ENCODE measurements at regions not wholly inside any gene's neighbourhood (a gene's known extent, or its start where the extent isn't known, plus 50 kb on each side); places are given as distances from the start of the nearest gene placed in this dataset.

DNA sequence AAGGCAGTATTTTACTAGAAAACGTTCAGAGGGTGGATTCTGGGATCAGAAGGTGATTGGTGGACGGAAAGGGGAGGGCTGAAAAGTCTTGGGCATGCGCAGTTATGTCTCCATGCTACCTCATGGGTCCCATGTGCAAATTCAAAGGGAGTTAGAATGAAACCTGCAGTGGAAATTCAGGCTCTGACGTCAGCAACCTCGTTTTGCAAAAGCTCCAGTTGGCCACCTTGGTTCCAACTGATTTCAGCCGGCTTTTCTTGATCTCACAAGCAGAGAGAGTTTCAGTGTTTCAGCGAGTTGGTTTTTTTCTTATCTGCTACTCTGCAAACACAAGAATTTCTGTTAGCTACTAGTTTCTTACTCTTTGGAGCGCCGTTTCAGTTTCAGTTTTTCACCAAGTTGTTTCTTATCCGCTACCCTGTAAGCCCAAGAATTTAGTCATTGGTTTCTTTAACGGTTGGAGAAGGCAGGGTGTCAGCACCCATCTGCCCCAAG is 69.8 kb upstream of the PGBD5 start:
- no peak for TF ChIP-seq EZH2 (IDR thresholded peaks at IDR 0.05; ENCODE audit: insufficient read depth, low read length)
- TF ChIP-seq, protein P1, sequence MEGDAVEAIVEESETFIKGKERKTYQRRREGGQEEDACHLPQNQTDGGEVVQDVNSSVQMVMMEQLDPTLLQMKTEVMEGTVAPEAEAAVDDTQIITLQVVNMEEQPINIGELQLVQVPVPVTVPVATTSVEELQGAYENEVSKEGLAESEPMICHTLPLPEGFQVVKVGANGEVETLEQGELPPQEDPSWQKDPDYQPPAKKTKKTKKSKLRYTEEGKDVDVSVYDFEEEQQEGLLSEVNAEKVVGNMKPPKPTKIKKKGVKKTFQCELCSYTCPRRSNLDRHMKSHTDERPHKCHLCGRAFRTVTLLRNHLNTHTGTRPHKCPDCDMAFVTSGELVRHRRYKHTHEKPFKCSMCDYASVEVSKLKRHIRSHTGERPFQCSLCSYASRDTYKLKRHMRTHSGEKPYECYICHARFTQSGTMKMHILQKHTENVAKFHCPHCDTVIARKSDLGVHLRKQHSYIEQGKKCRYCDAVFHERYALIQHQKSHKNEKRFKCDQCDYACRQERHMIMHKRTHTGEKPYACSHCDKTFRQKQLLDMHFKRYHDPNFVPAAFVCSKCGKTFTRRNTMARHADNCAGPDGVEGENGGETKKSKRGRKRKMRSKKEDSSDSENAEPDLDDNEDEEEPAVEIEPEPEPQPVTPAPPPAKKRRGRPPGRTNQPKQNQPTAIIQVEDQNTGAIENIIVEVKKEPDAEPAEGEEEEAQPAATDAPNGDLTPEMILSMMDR (IDR thresholded peaks at IDR 0.05; ENCODE audit: insufficient read depth, low read depth, low read length) = no peak
- no peaks in the 10 kb centered on the region for H3K36me3 ChIP-seq (ENCODE audit: insufficient read depth, low read length)
- no peaks in the 10 kb centered on the region for H4K20me1 ChIP-seq (ENCODE audit: insufficient read depth, low read length)
- no peak overlapping the region for H3K27ac ChIP-seq (ENCODE audit: low read depth, low read length)
- H2AFZ ChIP-seq (ENCODE audit: low read depth, low read length) = no peak overlapping the region
- H3K79me2 ChIP-seq (ENCODE audit: insufficient read depth, low read length) = no peaks in the 10 kb centered on the region
- peaks cover 9% of the 10 kb centered on the region for H3K9me3 Mint-ChIP-seq (ENCODE audit: unreplicated experiment)
- H3K27ac Mint-ChIP-seq (ENCODE audit: unreplicated experiment) = no peak overlapping the region
- no peaks in the 10 kb centered on the region for H3K27me3 ChIP-seq (ENCODE audit: insufficient read depth, low read length)
- H3K27me3 Mint-ChIP-seq (ENCODE audit: low read depth, unreplicated experiment) = peaks cover 28% of the 10 kb centered on the region
- no peak overlapping the region for H3K4me3 Mint-ChIP-seq (ENCODE audit: unreplicated experiment)
- no peaks in the 10 kb centered on the region for H3K4me1 ChIP-seq (ENCODE audit: insufficient read depth, low read length)
- DNase-seq (ENCODE audit: low read depth) = no peak
- no peaks in the 10 kb centered on the region for H3K36me3 Mint-ChIP-seq (ENCODE audit: low read depth, unreplicated experiment)
- no peak for FAIRE-seq
- H3K4me1 Mint-ChIP-seq (ENCODE audit: low read depth, unreplicated experiment) = peaks cover 6% of the 10 kb centered on the region
- no peak overlapping the region for H3K9ac ChIP-seq (ENCODE audit: low read length)
- H3K4me3 ChIP-seq (ENCODE audit: insufficient read depth, low read depth, low read length) = no peak overlapping the region
- no peak overlapping the region for H3K4me2 ChIP-seq (ENCODE audit: low read length)
- H3K9me3 ChIP-seq (ENCODE audit: insufficient read depth, low read depth, low read length) = no peaks in the 10 kb centered on the region

- Mint-ChIP-seq H3K27me3 (ENCODE audit: low read depth, unreplicated experiment) (peaks cover 29% of the 10 kb centered on the region), H3K4me3 (ENCODE audit: unreplicated experiment) (no peak overlapping the region), H3K4me1 (ENCODE audit: low read depth, unreplicated experiment) (peaks cover 2% of the 10 kb centered on the region), H3K27ac (ENCODE audit: unreplicated experiment) (no peak overlapping the region), H3K9me3 (ENCODE audit: unreplicated experiment) (peaks cover 4% of the 10 kb centered on the region), H3K36me3 (ENCODE audit: low read depth, unreplicated experiment) (no peaks in the 10 kb centered on the region)
- Histone ChIP-seq H3K4me1 (ENCODE audit: insufficient read depth, low read length) (no peaks in the 10 kb centered on the region), H3K27ac (ENCODE audit: low read depth, low read length) (no peak overlapping the region), H3K9ac (ENCODE audit: low read length) (no peak overlapping the region), H4K20me1 (ENCODE audit: insufficient read depth, low read length) (no peaks in the 10 kb centered on the region), H3K4me3 (ENCODE audit: insufficient read depth, low read depth, low read length) (no peak overlapping the region), H3K9me3 (ENCODE audit: insufficient read depth, low read depth, low read length) (no peaks in the 10 kb centered on the region), H3K79me2 (ENCODE audit: insufficient read depth, low read length) (no peaks in the 10 kb centered on the region), H2AFZ (ENCODE audit: low read depth, low read length) (no peak overlapping the region), H3K27me3 (ENCODE audit: insufficient read depth, low read length) (no peaks in the 10 kb centered on the region), H3K36me3 (ENCODE audit: insufficient read depth, low read length) (no peaks in the 10 kb centered on the region), H3K4me2 (ENCODE audit: low read length) (no peak overlapping the region)
- no peak for DNase-seq (ENCODE audit: low read depth)
- no peak for FAIRE-seq
- TF ChIP-seq EZH2 (IDR thresholded peaks at IDR 0.05; ENCODE audit: insufficient read depth, low read length) = no peak
- TF ChIP-seq, protein P1 (IDR thresholded peaks at IDR 0.05; ENCODE audit: insufficient read depth, low read depth, low read length) = no peak
These were observed 68.9 kb upstream of the PGBD5 start for GRCh38 chr1:230495076-230495475.

DNA sequence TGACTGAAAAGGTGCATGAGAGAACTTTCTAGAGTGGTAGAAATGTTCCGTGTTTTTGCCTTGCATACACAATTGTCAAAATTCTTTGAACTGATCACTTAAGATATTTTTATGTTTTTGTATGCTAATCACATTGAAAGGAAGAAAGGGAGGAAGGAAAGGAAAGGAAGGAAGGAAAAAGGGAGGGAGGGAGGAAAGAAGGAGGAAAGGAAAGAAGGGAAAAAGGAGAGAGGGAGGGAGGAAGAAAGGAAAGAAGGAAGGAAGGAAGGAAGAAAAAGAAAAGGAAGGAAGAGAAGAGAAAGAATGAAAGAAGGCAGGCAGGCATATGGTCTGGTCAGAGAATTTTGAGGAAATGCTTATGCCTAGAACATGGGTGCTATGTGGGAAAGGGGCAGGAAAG is 68.4 kb upstream of the PGBD5 start:
- Histone ChIP-seq H3K79me2 (ENCODE audit: insufficient read depth, low read length) (no peaks in the 10 kb centered on the region), H3K9ac (ENCODE audit: low read length) (no peak overlapping the region), H3K27me3 (ENCODE audit: insufficient read depth, low read length) (no peaks in the 10 kb centered on the region), H3K27ac (ENCODE audit: low read depth, low read length) (no peak overlapping the region), H4K20me1 (ENCODE audit: insufficient read depth, low read length) (no peaks in the 10 kb centered on the region), H3K4me2 (ENCODE audit: low read length) (no peak overlapping the region), H3K9me3 (ENCODE audit: insufficient read depth, low read depth, low read length) (no peaks in the 10 kb centered on the region), H3K36me3 (ENCODE audit: insufficient read depth, low read length) (no peaks in the 10 kb centered on the region), H2AFZ (ENCODE audit: low read depth, low read length) (no peak overlapping the region), H3K4me3 (ENCODE audit: insufficient read depth, low read depth, low read length) (no peak overlapping the region), H3K4me1 (ENCODE audit: insufficient read depth, low read length) (no peaks in the 10 kb centered on the region)
- no peak for DNase-seq (ENCODE audit: low read depth)
- Mint-ChIP-seq H3K27me3 (ENCODE audit: low read depth, unreplicated experiment) (peaks cover 32% of the 10 kb centered on the region), H3K27ac (ENCODE audit: unreplicated experiment) (no peak overlapping the region), H3K36me3 (ENCODE audit: low read depth, unreplicated experiment) (no peaks in the 10 kb centered on the region), H3K4me3 (ENCODE audit: unreplicated experiment) (no peak overlapping the region), H3K4me1 (ENCODE audit: low read depth, unreplicated experiment) (peaks cover 2% of the 10 kb centered on the region), H3K9me3 (ENCODE audit: unreplicated experiment) (peaks cover 3% of the 10 kb centered on the region)
- no peak for FAIRE-seq
- TF ChIP-seq EZH2 (IDR thresholded peaks at IDR 0.05; ENCODE audit: insufficient read depth, low read length) = no peak
- TF ChIP-seq, protein P1 (IDR thresholded peaks at IDR 0.05; ENCODE audit: insufficient read depth, low read depth, low read length) = no peak
